ENCODE measurements at regions not wholly inside any gene's neighbourhood (a gene's known extent, or its start where the extent isn't known, plus 50 kb on each side); places are given as distances from the start of the nearest gene placed in this dataset.
"Not testable (repeated sequence)": the region's sequence is repeated elsewhere in the genome, so short reads cannot be mapped to it uniquely, and the experiment has no call there.

DNA sequence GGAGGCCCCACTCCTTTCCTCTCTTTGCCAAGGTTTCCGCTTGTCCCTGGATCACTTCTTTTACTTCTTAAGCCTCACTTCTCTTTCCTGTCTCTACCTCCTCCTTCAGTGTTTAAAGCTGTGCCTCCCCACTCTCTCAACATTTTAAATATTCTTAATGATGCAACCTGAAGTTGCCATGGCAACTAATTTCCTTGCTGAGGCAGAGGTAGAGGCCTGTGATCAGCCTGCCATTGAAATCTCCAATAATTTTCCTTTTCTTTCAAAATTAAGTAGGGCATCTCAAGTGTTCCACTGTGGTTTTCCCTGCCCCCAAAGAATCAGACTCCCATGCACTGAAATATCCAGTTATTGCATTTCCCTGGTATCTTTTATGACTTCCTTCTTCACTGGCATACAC, 108.6 kb upstream of the VRK1 start:
- DNase-seq: no peak

DNA sequence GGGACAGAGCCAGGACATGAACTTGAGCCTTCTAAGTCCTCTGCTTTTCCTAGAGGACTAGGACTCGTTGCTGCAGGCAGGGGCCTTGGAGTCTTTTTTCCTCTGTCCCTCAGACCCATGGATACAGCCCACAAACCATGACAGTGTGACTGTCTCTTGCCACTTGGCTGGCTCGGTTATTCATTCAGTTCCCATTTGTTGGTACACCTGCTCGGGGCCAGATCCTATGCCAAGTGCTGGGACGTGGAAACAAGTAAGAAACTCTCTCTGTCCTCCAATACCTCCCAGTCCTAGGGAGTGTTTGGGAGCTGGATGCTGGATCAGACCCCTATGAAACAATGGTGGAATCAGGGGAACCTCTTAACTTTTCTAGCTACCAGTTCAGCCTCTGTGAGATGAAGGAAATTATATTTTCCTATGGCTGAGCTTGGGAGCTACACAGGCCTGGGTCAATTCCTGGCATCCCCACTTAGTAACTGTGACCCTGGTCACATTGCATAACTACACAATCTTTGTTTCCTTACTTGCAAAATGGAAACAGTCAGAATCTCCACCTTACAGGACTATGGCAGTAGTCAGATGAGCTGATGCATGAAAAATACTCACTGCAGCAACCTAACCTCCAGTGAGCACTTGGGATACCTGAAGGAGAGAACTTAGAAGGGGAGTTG, 106.3 kb upstream of the VRK1 start:
- no peak for DNase-seq

DNA sequence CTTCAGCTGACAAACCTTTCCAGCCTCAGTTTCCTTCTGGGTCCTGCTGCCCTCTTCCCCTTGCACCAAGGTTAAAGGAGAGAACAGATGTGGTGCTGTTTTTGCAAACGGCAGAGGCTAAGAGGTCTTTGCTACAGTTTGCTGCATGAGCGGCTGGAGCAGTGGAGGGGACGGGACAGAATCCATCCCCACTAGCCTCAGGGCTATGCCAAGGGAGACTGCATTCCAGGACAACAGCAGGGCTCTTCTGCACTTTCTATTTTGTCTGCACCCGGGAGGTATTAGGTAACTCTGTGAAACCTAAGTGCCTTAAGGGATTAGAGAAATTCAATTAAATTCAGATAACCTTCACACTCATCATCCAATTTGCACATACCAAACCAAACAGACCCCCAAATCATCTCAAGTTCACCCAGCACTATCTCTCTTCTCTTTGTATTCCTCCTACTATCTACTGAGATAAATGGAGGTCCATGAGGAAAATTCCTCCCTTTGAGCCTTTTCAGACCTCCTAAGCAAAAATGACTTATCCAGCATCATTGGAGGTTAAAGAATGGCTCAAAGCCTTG, 103.8 kb upstream of the VRK1 start:
- DNase-seq: no peak

DNA sequence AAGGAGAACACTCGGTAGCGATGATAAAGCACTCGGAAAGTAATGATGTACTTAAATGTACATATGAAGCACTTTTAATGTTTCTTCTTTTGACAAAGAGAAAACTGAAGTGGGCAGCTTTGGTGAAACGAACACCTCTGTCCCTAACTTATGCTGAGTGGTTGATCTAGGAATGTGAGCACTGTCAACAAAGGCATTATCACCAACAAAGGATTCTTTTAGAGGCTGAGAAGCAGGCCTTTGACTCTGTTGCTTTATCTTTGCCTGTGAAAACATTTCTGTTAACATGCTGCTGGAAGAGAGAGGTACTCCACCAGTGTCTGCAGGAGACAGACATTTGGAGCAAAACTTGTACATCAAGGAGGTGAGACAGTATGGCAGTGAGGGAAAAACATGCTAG, 103.2 kb upstream of the VRK1 start:
- DNase-seq: no peak

DNA sequence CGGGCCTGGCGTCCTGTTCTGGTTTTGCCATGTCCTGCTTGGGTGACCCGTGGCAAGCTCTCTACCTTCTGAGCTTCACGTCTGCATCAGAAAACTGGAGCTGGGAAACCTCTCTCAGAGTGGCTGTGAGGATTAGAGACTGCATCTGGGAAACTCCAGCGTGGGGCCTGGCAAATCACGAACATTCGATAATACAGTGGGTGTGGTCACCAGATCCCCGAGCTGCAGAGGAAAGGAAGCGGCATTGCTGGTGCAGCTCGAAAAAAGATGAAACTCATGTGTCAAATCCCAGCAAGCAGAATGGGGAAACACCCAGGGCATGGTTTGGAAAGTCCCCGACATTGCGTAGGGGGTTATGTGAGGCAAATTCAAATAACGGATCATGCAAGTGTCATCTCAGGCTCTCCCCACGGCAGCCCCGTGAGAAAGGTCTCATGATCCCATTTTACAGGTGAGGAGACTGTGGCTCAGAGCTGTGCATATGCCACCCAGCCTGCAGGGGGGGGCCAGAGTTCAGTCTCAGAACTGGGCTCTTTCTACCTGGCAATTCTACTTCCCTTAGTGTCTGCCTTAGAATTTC, 98.1 kb upstream of the VRK1 start:
- DNase-seq: peak; percentile 21 to 29

DNA sequence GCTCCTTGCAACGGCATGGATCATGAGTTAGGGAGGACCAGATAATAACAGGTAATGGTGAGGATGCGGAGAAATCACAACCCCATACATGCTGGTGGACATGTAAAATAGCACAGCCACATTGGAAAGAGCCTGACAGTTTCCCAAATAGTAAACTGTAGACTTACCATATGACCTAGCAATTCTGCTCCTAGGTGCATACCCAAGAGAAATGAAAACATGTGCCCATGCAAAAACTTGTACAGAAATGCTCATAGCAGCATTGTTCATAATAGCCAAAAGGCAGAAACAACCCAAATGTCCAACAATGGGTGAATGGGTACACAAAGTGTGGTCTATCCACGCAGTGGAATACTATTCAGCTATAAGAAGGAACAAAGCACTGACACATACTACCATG, 97.5 kb upstream of the VRK1 start:
- DNase-seq: no peak

DNA sequence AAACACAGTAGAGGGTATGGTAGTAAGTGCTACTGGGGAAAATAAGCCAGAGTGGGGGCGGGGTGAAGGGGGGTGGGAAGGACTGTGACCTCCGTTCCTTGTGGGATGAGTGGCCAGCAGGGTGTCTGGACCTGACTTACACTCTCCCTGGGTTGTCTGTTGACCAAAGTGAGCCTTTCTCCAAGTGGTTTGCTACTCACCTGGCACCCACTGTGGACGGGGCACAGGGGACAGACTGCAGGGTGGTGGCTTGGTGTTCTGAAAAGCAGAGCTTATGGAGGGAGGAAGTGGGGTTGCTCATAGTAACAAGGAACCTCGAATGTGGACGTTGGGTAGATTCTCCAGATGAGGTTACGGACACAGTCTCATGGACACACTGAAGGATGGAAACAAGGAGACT, 94.4 kb upstream of the VRK1 start:
- no peak for DNase-seq

DNA sequence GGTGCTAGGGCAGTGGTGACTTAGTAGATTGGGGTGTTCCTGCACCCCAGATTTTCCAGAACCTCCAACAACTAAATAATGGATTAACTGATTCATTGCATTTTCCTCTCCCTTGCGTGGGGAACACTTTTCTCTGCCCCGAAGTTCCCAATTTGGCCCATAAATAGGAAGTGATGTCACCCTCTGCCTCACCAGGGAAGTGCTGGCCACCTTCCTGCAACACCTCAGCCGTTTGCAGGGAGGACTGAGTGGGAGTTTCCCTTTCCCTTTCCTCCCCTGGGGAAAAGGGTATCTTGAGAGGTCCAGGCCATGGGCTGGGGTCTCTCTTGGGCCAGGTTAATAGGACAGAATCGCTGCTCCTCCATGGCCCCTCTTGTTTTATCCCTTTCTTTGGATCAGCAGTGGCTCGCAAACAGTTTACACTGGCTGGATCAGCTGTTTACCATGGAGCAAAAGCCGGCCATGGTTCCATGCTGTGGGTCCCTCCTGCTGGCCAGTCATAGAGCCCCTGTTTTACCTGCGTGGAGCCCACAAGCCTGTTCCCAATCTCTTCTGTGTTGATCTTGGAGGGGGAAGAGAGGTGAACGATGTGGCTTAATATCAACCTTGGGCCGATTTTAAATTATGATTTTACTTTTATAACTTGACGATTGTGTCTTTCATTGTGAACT, 91.6 kb upstream of the VRK1 start:
- no peak for DNase-seq

DNA sequence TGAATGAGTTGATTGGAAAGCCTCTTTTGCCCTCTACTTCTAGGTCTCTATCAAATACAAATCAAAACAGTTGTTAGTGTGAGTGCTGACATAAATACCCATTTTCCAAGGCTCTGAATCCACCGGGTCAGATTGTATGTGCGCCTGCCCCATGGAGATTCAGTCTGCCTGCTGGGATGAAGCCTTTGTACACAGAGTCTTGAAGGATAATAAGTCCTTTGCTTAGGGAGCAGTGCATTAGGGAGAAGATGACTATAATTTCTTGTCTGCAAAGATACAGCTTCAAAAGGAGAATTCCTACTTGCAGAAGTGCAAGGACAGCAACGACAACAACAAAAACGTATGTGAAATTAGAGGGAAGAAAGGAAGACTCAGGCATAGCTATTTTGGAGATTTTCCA, 90.3 kb upstream of the VRK1 start:
- DNase-seq: no peak

DNA sequence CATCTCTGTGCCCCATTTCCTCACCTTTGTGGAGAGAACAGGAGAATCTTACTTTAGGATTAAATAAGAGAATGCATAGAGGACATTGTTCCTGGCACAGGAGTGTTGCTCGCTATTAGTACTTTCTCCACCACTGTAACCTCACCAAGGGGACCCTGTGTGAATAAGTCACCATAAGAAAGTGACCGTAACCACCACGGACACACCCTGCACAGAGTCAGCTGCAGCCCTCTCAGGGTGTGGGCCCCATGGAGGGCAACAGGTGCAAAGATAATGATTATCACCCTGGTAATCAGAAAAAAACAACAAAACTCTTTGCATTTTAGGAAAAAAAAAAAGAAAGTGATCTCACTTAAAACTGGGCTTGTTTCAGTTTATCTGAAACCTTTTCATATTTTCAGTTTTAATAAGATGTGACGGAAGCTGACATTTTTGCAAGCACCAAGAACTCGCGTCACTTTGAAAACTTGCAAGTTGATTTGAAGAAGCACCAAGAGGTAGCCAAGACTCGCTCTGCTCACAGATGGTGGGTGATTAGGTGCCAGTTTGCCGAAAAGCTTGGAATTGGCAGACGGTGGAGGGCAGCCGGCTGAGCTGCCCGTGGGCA, 87.0 kb upstream of the VRK1 start:
- DNase-seq: no peak

DNA sequence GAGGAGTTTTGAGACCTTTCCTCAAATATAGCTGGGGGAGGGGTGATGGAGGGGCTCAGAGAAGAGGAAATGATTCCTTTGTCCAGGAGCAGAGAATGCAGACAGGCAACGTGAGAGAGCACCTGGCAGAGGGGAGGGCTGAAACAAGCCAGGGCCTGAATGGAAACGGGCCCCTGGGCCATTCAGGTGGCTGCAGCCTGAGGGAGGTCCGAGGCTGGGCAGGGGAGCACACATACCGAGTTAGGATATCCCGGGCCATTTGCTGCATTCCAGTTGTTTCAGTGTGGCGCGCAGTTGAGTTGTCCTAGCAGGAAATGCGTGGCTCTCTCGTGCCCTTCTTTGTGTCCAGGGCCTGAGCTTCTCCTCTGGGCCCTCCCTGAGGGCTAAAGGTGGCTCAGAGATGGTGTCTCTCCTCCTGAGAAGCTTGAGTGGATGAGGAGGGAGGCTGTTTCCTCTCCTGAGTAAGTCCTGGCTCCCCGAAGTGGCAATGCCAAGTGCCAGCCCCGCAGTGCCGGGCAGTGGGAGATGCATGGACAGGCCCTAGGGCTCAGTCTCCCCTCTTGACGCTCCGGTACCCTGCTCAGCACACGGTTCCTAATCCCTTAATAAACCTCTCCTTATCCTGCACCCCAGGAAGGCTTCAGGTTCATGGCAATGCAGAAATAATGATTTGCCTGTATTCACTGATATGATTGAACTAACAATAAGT, 85.5 kb upstream of the VRK1 start:
- DNase-seq: no peak

DNA sequence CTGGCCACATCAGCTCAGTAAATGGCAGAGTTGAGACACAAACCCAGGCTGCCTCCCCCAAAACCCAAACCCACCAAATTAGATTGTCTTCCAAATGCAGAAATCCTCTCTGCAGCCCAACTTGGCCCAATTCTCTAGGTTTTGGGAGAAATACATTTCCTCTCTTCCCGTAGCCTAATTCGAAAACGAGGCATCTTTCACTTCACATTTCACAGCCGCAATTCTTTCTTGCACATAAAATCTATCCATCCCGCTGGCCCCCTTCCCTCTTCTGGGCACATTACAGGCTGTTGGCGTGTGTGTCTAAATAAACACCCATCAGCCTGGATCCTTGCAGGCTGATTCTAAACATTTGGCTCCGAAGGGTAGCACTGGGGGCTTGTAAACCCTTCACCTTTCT, 83.8 kb upstream of the VRK1 start:
- DNase-seq: no peak

DNA sequence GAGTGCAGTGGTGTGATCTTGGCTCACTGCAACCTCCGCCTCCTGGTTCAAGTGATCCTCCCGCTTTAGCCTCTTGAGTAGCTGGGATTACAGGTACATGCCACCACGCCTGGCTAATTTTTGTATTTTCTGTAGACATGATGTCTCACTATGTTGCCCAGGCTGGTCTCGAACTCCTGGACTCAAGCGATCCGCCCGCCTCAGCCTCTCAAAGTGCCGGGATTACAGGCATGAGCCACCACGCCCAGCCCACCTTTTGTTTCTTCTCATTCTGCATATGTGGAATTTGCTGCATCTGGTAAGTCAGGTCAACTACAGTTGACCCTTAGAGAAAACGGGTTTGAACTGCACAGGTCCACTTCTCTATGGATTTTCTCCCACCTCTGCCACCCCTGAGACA, 82.6 kb upstream of the VRK1 start:
- not testable (repeated sequence) for DNase-seq

DNA sequence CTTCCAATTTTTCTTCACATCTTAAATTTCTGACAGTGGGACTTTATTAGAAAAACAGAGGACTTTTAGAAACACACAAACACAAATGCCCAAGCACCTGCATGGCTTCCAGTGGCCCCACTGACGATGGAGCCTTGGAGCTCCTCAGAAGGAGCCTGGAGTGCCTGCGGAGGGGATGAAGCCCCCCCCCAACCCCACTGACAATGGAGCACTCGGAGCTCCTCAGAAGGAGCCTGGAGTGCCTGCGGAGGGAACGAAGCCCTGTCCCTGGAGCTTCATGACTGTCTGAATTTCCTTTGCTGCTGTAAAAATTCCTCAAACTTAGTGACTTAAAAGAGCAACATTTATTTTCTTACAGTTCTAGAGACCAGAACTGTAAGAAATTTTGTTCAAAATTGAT, 80.1 kb upstream of the VRK1 start:
- DNase-seq: no peak

DNA sequence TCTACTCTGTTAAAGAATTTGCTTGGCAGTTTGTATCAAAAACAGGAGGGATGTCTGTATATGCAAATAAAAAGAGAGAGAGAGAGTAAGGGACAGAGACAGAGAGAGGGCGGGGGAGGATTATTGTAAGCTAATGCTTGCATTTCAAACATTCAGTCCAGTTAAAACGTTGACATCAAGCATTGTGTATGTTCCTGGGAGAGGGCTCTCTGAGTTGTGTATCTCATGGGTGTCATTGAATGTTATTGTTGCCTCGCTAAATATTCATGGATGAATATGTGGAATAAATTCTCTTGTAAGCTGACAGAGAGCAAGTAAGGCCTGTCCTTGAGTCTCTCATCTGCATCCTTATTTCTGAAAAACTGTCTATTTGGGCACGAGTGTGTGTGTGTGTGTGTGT, 78.8 kb upstream of the VRK1 start:
- DNase-seq: no peak

DNA sequence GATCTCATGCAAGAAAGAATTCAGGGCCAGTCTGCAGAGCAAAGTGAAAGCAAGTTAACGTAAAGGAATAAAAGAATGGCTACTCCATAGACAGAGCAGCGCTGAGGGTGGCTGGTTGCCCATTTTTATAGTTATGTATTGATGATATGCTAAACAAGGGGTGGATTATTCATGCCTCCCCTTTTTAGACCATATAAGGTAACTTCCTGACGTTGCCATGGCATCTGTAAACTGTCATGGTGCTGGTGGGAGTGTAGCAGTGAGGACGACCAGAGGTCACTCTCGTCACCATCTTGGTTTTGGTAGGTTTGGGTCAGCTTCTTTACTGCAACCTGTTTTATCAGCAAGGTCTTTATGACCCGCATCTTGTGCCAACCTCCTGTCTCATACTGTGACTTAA, 76.5 kb upstream of the VRK1 start:
- DNase-seq: not testable (repeated sequence)

DNA sequence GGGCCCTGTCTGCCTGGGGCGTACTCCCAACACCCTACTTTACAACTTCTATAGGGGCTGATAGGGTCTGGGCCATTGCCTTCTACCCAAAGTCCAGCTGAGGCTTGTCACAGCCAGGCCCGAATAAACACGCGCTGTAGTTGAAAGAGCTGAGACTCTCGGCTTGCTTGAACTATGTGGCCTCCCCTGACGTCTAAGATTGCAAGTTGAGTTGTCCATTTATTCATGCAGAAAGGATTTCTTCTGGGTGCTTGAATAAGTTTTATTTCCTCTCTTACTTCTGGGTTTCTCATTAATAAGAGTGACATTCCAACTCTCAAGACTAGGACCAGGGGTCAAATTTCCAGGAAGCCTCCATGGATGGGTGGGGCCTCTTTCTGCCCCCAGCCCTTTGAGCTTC, 74.4 kb upstream of the VRK1 start:
- no peak for DNase-seq

DNA sequence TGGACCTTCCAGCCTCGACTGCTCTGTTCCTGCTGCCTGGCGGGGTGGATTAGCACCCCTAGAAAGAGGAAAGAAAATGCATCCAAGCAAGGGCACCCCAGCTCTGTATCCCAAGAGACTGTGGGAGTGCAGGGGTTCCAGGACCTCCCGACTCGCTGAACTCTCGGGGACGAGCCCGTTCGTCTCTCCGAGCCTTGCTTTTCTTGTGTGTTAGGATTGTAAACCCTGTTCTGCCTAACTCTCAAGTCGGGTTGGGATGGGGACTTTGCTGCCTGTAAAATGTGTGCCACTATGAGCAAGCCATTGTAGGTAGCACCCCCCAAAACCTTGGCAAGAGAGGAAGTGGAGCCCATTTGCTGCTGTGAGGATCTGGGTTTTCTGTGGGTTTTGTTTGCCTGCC, 73.2 kb upstream of the VRK1 start:
- no peak for DNase-seq

DNA sequence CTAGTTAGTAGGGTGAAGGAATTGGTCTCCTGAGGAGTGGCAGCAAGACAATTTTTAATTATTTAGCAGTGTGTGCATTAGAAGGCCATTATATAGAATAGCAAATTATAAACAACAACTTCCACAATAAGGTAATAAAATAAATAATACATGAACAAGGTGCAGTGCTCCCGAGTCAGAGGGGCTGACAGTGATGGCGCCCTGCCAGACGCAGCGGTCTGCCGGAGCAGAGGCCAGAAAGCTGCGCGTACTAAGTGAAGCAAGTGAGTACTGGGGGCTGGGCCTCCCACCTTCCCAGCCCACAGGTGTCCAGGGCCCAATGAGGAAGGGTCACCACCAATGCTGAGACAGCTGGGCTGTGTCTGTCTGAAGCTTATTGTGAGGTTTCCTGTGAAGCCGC, 72.0 kb upstream of the VRK1 start:
- DNase-seq: no peak

DNA sequence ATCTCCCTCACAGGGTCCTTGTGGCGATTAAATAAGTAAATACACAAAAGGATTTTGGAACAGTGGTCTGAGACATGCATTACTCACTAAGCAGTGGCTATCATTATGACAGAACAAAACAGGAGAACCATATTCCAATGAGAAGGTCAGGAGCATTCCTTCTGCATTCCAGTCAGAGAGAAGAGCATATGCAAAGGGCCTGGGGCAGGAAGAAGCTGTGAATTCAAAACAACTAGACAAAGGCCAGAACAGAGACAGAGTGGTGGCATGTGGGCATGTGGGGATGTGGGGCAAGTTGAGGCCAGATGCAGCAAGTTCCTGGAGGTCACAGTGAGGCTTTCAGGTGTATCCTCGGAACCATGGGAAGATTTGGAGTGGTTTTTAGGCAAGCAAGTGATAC, 70.1 kb upstream of the VRK1 start:
- no peak for DNase-seq

DNA sequence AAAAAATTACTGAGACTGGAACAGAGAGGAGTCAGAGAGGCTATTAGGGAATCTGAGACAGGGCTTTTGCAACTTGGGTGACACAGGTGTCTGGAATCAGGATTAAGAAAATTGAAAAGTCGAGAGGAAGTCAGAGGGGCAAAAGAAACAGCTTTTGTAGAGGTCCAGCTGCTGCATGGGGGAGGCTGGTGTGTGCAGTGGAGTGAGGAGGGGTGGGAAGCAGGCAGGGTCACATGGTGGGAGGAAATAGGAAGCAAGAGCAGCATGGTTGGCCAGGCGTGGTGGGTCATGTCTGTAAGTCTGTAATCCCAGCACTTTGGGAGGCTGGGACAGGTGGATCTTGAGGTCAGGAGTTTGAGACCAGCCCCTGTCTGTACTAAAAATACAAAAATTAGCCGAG, 69.7 kb upstream of the VRK1 start:
- no peak for DNase-seq

DNA sequence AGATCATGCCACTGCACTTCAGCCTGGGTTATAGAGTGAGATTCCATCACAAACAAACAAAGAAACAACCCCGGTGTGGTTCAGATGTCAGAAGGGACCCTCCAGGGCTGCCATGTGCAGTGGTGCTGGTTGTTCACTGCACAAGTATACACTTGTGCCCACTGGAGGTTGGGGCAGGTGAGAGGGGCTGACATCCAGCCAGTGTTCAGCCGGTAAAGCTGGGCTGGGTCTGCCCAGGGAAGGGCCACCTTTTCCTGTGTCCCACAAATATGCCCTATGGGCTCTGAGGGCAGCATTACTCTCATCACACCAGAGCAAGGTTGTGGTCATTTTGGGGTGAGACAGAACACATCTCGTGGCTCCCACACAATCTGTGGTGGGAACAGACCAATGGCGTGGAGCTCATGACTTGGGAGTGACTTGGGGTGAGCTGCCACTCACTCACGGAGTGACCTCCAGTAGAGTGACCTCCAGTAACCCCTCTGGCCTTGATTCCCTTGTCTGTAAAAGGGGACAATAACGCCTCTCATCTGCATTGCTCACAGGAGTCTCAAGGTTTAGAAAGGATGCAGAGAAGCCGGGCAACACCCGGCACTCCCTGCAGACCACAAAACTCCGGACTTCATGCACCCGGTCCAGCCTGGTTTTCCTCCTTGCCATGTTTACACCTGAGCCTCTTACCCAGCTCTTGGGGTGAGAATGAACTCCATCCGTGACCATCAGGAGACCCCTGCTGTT, 69.0 kb upstream of the VRK1 start:
- no peak for DNase-seq

DNA sequence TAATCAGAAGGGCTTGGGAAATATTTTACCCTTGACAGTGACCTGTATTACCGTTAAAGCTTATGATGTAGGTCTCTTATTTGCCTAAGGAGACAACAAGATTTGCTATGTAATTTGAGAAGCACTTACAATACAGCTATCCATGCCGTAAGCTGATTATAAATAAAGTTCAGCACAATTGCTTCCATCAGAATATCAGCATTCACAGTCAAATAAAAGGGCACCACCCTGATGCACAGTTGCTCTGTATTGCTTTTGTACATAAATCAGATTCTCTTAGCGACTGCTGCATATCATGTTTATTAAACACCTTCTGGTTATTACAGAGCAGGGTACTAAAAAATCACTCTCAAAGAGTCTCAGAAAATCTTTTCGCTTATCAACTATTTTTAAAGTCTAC, 67.3 kb upstream of the VRK1 start:
- DNase-seq: no peak
